Choroid plexus epithelial cell (primary cell): ENCODE measurements at regions not wholly inside any gene's neighbourhood (a gene's known extent, or its start where the extent isn't known, plus 50 kb on each side); places are given as distances from the start of the nearest gene placed in this dataset.

ENCODE experiments used
- DNase-seq: peaks from one replicate; pipeline ENCODE4 v3.0.0-alpha.2; 2010; ENCODE audit warnings: low read depth
- H3K4me3 ChIP-seq: 2 replicates; pipeline ENCODE4 v1.5.1; 2011; ENCODE audit warnings: low read depth, mild to moderate bottlenecking, control low read depth, low read length, moderate library complexity
- TF ChIP-seq, protein P1 (sequence below): conservative IDR thresholded peaks from 2 replicates; pipeline ENCODE4 v1.5.1; 2011; ENCODE audit warnings: low read depth, mild to moderate bottlenecking, control low read depth, inconsistent platforms, low read length, moderate library complexity

DNA sequence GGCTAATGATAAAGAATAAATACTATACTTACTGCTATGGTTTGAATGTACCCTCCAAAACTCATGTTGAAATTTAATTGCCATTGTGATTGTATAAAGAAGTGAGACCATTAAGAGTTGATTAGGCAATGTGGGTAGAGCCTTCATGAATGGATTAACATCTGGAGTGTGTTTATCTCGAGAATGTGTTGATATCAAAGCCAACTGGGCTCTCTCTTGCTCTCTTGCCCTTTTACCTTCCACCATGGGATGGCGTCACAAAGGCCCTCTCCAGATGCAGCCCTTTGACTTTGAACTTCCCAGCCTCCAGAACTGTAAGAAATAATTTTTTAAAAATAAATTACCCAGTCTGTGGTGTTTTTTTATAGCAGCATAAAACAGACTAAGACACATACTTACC lies 50.1 kb upstream of the GHITM start:
- H3K4me3 ChIP-seq, result no peak overlapping the region
- TF ChIP-seq, protein P1, sequence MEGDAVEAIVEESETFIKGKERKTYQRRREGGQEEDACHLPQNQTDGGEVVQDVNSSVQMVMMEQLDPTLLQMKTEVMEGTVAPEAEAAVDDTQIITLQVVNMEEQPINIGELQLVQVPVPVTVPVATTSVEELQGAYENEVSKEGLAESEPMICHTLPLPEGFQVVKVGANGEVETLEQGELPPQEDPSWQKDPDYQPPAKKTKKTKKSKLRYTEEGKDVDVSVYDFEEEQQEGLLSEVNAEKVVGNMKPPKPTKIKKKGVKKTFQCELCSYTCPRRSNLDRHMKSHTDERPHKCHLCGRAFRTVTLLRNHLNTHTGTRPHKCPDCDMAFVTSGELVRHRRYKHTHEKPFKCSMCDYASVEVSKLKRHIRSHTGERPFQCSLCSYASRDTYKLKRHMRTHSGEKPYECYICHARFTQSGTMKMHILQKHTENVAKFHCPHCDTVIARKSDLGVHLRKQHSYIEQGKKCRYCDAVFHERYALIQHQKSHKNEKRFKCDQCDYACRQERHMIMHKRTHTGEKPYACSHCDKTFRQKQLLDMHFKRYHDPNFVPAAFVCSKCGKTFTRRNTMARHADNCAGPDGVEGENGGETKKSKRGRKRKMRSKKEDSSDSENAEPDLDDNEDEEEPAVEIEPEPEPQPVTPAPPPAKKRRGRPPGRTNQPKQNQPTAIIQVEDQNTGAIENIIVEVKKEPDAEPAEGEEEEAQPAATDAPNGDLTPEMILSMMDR, result no peak
- DNase-seq, result no peak
